GM12865 (cell line): ENCODE measurements at regions not wholly inside any gene's neighbourhood (a gene's known extent, or its start where the extent isn't known, plus 50 kb on each side); places are given as distances from the start of the nearest gene placed in this dataset.

Experiments used
- DNase-seq: peaks from one replicate; pipeline ENCODE4 v3.0.0; 2010; ENCODE audit warnings: low read depth
- H3K4me3 ChIP-seq: 2 replicates; pipeline ENCODE4 v1.5.1; 2011; ENCODE audit warnings: mild to moderate bottlenecking, low read depth, low read length, control low read depth
- CTCF ChIP-seq: IDR thresholded peaks from 2 replicates; pipeline ENCODE4 v1.5.1; 2011; ENCODE audit warnings: low read length, control low read depth, low read depth, inconsistent platforms; ENCODE audit not compliant: insufficient read depth; ENCODE audit errors: missing control alignments

GRCh38 chr5:28567048-28567447, 1528.7 kb upstream of the CDH9 start:
- no peak for TF ChIP-seq CTCF
- no peak for DNase-seq

GRCh38 chr5:28561522-28561921, 1523.1 kb upstream of the CDH9 start:
- no peak for DNase-seq
- no peak overlapping the region for H3K4me3 ChIP-seq
- TF ChIP-seq CTCF: no peak

More at GRCh38 chr5:28567048-28567447, 1528.7 kb upstream of the CDH9 start:
- no peak overlapping the region for H3K4me3 ChIP-seq

- DNase-seq: no peak
- no peak for TF ChIP-seq CTCF
- no peak overlapping the region for H3K4me3 ChIP-seq
Observed at GRCh38 chr5:28558196-28558595, 1519.8 kb upstream of the CDH9 start.

- no peak for DNase-seq
- TF ChIP-seq CTCF: no peak
Observed at GRCh38 chr5:28557114-28557513, 1518.7 kb upstream of the CDH9 start.

GRCh38 chr5:28549588-28549987, 1511.2 kb upstream of the CDH9 start:
- no peak for DNase-seq
- no peak for TF ChIP-seq CTCF
- no peak overlapping the region for H3K4me3 ChIP-seq

More at GRCh38 chr5:28557114-28557513, 1518.7 kb upstream of the CDH9 start:
- H3K4me3 ChIP-seq: no peak overlapping the region

GRCh38 chr5:28548856-28549255, 1510.5 kb upstream of the CDH9 start:
- TF ChIP-seq CTCF: no peak
- no peak for DNase-seq

GRCh38 chr5:28544501-28544900, 1506.1 kb upstream of the CDH9 start:
- TF ChIP-seq CTCF: no peak
- DNase-seq: no peak
- no peak overlapping the region for H3K4me3 ChIP-seq

More at GRCh38 chr5:28548856-28549255, 1510.5 kb upstream of the CDH9 start:
- no peak overlapping the region for H3K4me3 ChIP-seq
